HCT116 (cell line): ENCODE measurements at regions not wholly inside any gene's neighbourhood (a gene's known extent, or its start where the extent isn't known, plus 50 kb on each side); places are given as distances from the start of the nearest gene placed in this dataset.

Experiments
- ATAC-seq: fragments of 200-7000 bp; cut with Tn5 transposase; 2 replicates; pipeline ENCODE4 v1.9.1; 2020; ENCODE audit warnings: mild to moderate bottlenecking, moderate library complexity
- BruUV-seq: library from RNA; stranded (reverse); fragments of 400-500 nt; replicated peaks from 2 replicates; lab custom pipeline; 2021; lab: Mats Ljungman, UMichigan
- CTCF ChIA-PET: fragments of 300-600 bp; sonication (Branson Sonifier 250); formaldehyde crosslinking; loops from one replicate; lab custom pipeline; 2021; ENCODE audit warnings: antibody characterized with exemption; lab: Charles Lee
- POLR2A ChIA-PET: fragments of 300-600, 350-600 bp; sonication (Branson Sonifier 250); formaldehyde crosslinking; loops from one replicate; lab custom pipeline; 2021; ENCODE audit warnings: antibody characterized with exemption; lab: Charles Lee
- RAD21 ChIA-PET, 2 experiments: fragments of 300-600 bp; sonication (Branson Sonifier 250); formaldehyde crosslinking; loops; one replicate each; lab custom pipeline; 2023; ENCODE audit warnings: low total read pairs in 2 of 2; ENCODE audit not compliant: uncharacterized antibody in 2 of 2, unreplicated experiment in 2 of 2, low non-redundant PET in 1 of 2; lab: Charles Lee
- DNase-seq: peaks from one replicate; pipeline ENCODE4 v3.0.0-alpha.2; 2010; ENCODE audit warnings: low read depth, low spot score
- H2AFZ ChIP-seq: fragments of 200-600 bp; shearing (Covaris generic), sonication (generic); 2 replicates; pipeline ENCODE4 v1.6.1; 2017; ENCODE audit warnings: low read depth, mixed run types, mixed read lengths, antibody characterized with exemption, low read length; ENCODE audit not compliant: poor library complexity, severe bottlenecking
- H3K27ac ChIP-seq: 2 replicates; pipeline ENCODE4 v1.5.1; 2012; ENCODE audit warnings: low read depth, low read length
- H3K27me3 ChIP-seq: fragments of 200-600 bp; sonication (generic); 2 replicates; pipeline ENCODE4 v1.6.1; 2016; ENCODE audit warnings: mixed run types, low read length, mixed read lengths; ENCODE audit not compliant: insufficient read depth
- H3K36me3 ChIP-seq, 2 experiments: fragments of 200-500 bp in 1 of 2; fragments of 200-600 bp in 1 of 2; sonication (Bioruptor generic) in 1 of 2; sonication (generic) in 1 of 2; 2 replicates each; pipeline versions ENCODE4 v1.5.1 to v1.6.1; 2014 to 2016; ENCODE audit warnings: low read length in 2 of 2, inconsistent platforms in 1 of 2, mixed read lengths in 1 of 2, mixed run types in 1 of 2; ENCODE audit not compliant: insufficient read depth in 2 of 2, control insufficient read depth in 1 of 2
- H3K4me1 ChIP-seq, 2 experiments: fragments of 200-600 bp in 1 of 2; sonication (generic) in 1 of 2; 2 replicates each; pipeline versions ENCODE4 v1.5.1 to v1.6.1; 2012 to 2017; ENCODE audit warnings: low read length in 2 of 2, inconsistent platforms in 1 of 2, mild to moderate bottlenecking in 1 of 2, mixed read lengths in 1 of 2, mixed run types in 1 of 2, moderate library complexity in 1 of 2; ENCODE audit not compliant: insufficient read depth in 2 of 2, control insufficient read depth in 1 of 2
- H3K4me2 ChIP-seq: fragments of 200-600 bp; sonication (generic); 2 replicates; pipeline ENCODE4 v1.6.1; 2017; ENCODE audit warnings: mixed run types, low read length, mixed read lengths
- H3K4me3 ChIP-seq, 2 experiments: fragments of 200-600 bp in 1 of 2; sonication (generic) in 1 of 2; replicated peaks in 1 of 2; 2 replicates each; pipeline ENCODE4 v1.5.1; 2011 to 2016; ENCODE audit warnings: low read length in 2 of 2, control low read depth in 1 of 2, low read depth in 1 of 2, mild to moderate bottlenecking in 1 of 2, mixed read lengths in 1 of 2, mixed run types in 1 of 2
- H3K79me2 ChIP-seq: fragments of 200-600 bp; sonication (generic); 2 replicates; pipeline ENCODE4 v1.6.1; 2017; ENCODE audit warnings: mild to moderate bottlenecking, mixed run types, low read length, moderate library complexity, mixed read lengths; ENCODE audit not compliant: insufficient read depth
- H3K9ac ChIP-seq: fragments of 200-600 bp; sonication (generic); 2 replicates; pipeline ENCODE4 v1.6.1; 2016; ENCODE audit warnings: low read length, mixed read lengths
- H3K9me2 ChIP-seq: fragments of 200-600 bp; sonication (generic), shearing (Covaris generic); 2 replicates; pipeline ENCODE4 v1.6.1; 2017; ENCODE audit warnings: mixed run types, mild to moderate bottlenecking, moderate library complexity; ENCODE audit not compliant: insufficient read depth
- H3K9me3 ChIP-seq, 2 experiments: fragments of 200-500 bp in 1 of 2; fragments of 200-600 bp in 1 of 2; sonication (Bioruptor generic) in 1 of 2; sonication (generic) in 1 of 2; 2 replicates each; pipeline ENCODE4 v1.6.1; 2014 to 2017; ENCODE audit warnings: low read length in 2 of 2, mixed read lengths in 2 of 2, inconsistent platforms in 1 of 2, low read depth in 1 of 2, mild to moderate bottlenecking in 1 of 2, mixed run types in 1 of 2, moderate library complexity in 1 of 2; ENCODE audit not compliant: control insufficient read depth in 1 of 2, insufficient read depth in 1 of 2
- H4K20me1 ChIP-seq: fragments of 200-600 bp; sonication (generic), shearing (Covaris generic); 2 replicates; pipeline ENCODE4 v1.6.1; 2017; ENCODE audit warnings: mixed run types, mild to moderate bottlenecking, moderate library complexity; ENCODE audit not compliant: insufficient read depth
- CEBPB ChIP-seq: IDR thresholded peaks from 2 replicates; pipeline ENCODE4 v1.6.1; 2012; ENCODE audit warnings: low read depth
- EGR1 ChIP-seq: IDR thresholded peaks from 2 replicates; pipeline ENCODE4 v1.6.1; 2012; ENCODE audit warnings: low read depth
- EZH2 ChIP-seq: fragments of 200-600 bp; sonication (generic); IDR thresholded peaks from 2 replicates; pipeline ENCODE4 v1.6.1; 2017; ENCODE audit warnings: antibody characterized with exemption, mixed run types
- JUND ChIP-seq: IDR thresholded peaks from 2 replicates; pipeline ENCODE4 v1.6.1; 2012
- SIN3A ChIP-seq: IDR thresholded peaks from 2 replicates; pipeline ENCODE4 v1.6.1; 2012; ENCODE audit warnings: low read depth
- YY1 ChIP-seq: IDR thresholded peaks from 2 replicates; pipeline ENCODE4 v1.6.1; 2011; ENCODE audit warnings: low read length, low read depth, moderate library complexity, mild to moderate bottlenecking; ENCODE audit not compliant: insufficient replicate concordance; ENCODE audit errors: extremely low read depth
- ZFX ChIP-seq: fragments of 450-650 bp; IDR thresholded peaks from 2 replicates; pipeline ENCODE4 v1.6.1; 2017
- intact Hi-C: fragments of 100-400 bp; cut with micrococcal nuclease; formaldehyde crosslinking; loops from 2 replicates; pipeline ENCODE4 v1.10.0; 2022
- TF ChIP-seq, protein P1 (sequence below): IDR thresholded peaks from 2 replicates; pipeline ENCODE4 v1.6.1; 2012
- TF ChIP-seq, protein P2 (sequence below): IDR thresholded peaks from 2 replicates; pipeline ENCODE4 v1.6.1; 2012; ENCODE audit warnings: low read depth
- TF ChIP-seq, protein P3 (sequence below), 3 experiments: fragments of 200-600 bp in 1 of 3; sonication (generic) in 1 of 3; IDR thresholded peaks in 2 of 3; conservative IDR thresholded peaks in 1 of 3; 2 replicates each; pipeline ENCODE4 v1.5.1; 2012 to 2017; ENCODE audit warnings: low read depth in 2 of 3, low read length in 2 of 3, antibody characterized with exemption in 1 of 3, borderline replicate concordance in 1 of 3, control low read depth in 1 of 3, mild to moderate bottlenecking in 1 of 3, mixed read lengths in 1 of 3, mixed run types in 1 of 3, moderate library complexity in 1 of 3; ENCODE audit not compliant: insufficient read depth in 1 of 3

DNA sequence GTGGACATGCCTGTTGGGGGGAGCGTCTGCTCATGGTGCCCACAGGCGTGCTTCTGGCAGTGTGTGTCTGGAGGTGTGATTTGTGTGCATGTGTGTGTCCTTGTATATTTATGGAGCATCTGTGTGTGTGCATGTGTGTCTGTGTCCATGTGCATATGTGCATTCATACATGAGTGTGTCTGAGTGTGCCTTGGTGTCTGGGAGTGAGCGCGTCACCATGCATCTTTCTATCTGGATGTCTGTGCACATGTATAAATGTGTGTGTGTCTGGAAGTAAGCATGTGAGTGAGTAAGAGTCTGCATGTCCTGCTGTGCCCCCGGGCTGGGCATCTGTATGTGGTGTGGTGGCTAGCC lies 58.1 kb upstream of the PRR23E start:
- ATAC-seq (no peak), DNase-seq (no peak)
- H3K9me2 ChIP-seq, result no peaks in the 10 kb centered on the region
- ChIA-PET POLR2A (no interaction called here), RAD21 (no interaction called here), CTCF (no interaction called here)
- no peaks in the 10 kb centered on the region for H3K4me1 ChIP-seq
- H3K36me3 ChIP-seq, result no peaks in the 10 kb centered on the region
- no peak overlapping the region for H3K9ac ChIP-seq
- H3K79me2 ChIP-seq, result no peaks in the 10 kb centered on the region
- H4K20me1 ChIP-seq, result no peaks in the 10 kb centered on the region
- H3K4me2 ChIP-seq, result no peak overlapping the region
- intact Hi-C loops, result no loop called here
- H2AFZ ChIP-seq, result no peak overlapping the region
- no TSS peak for BruUV-seq
- no peak overlapping the region for H3K4me3 ChIP-seq
- no peak overlapping the region for H3K27ac ChIP-seq
- H3K27me3 ChIP-seq, result no peaks in the 10 kb centered on the region
- no peaks in the 10 kb centered on the region for H3K9me3 ChIP-seq
- TF ChIP-seq, protein P1, sequence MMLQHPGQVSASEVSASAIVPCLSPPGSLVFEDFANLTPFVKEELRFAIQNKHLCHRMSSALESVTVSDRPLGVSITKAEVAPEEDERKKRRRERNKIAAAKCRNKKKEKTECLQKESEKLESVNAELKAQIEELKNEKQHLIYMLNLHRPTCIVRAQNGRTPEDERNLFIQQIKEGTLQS, result no peak
- TF ChIP-seq EZH2 (no peak), CEBPB (no peak), YY1 (no peak), EGR1 (no peak), SIN3A (no peak), JUND (no peak), ZFX (no peak)
- TF ChIP-seq, protein P2, sequence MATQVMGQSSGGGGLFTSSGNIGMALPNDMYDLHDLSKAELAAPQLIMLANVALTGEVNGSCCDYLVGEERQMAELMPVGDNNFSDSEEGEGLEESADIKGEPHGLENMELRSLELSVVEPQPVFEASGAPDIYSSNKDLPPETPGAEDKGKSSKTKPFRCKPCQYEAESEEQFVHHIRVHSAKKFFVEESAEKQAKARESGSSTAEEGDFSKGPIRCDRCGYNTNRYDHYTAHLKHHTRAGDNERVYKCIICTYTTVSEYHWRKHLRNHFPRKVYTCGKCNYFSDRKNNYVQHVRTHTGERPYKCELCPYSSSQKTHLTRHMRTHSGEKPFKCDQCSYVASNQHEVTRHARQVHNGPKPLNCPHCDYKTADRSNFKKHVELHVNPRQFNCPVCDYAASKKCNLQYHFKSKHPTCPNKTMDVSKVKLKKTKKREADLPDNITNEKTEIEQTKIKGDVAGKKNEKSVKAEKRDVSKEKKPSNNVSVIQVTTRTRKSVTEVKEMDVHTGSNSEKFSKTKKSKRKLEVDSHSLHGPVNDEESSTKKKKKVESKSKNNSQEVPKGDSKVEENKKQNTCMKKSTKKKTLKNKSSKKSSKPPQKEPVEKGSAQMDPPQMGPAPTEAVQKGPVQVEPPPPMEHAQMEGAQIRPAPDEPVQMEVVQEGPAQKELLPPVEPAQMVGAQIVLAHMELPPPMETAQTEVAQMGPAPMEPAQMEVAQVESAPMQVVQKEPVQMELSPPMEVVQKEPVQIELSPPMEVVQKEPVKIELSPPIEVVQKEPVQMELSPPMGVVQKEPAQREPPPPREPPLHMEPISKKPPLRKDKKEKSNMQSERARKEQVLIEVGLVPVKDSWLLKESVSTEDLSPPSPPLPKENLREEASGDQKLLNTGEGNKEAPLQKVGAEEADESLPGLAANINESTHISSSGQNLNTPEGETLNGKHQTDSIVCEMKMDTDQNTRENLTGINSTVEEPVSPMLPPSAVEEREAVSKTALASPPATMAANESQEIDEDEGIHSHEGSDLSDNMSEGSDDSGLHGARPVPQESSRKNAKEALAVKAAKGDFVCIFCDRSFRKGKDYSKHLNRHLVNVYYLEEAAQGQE, result no peak
- TF ChIP-seq, protein P3, sequence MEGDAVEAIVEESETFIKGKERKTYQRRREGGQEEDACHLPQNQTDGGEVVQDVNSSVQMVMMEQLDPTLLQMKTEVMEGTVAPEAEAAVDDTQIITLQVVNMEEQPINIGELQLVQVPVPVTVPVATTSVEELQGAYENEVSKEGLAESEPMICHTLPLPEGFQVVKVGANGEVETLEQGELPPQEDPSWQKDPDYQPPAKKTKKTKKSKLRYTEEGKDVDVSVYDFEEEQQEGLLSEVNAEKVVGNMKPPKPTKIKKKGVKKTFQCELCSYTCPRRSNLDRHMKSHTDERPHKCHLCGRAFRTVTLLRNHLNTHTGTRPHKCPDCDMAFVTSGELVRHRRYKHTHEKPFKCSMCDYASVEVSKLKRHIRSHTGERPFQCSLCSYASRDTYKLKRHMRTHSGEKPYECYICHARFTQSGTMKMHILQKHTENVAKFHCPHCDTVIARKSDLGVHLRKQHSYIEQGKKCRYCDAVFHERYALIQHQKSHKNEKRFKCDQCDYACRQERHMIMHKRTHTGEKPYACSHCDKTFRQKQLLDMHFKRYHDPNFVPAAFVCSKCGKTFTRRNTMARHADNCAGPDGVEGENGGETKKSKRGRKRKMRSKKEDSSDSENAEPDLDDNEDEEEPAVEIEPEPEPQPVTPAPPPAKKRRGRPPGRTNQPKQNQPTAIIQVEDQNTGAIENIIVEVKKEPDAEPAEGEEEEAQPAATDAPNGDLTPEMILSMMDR (IDR thresholded peaks at IDR 0.05 in 2 of 3, conservative IDR thresholded peaks at IDR 0.05 in 1 of 3; ENCODE audit: borderline replicate concordance in 1 of 3, insufficient read depth in 1 of 3, low read depth in 2 of 3, low read length in 2 of 3), result no peak
